GM10248 (cell line): ENCODE measurements at regions not wholly inside any gene's neighbourhood (a gene's known extent, or its start where the extent isn't known, plus 50 kb on each side); places are given as distances from the start of the nearest gene placed in this dataset.

Experiments used
- CTCF ChIA-PET: fragments of 300-600 bp; sonication (Branson Sonifier 250); formaldehyde crosslinking; extraction: SDS; loops from one replicate; lab custom pipeline; 2021; ENCODE audit warnings: antibody characterized with exemption; lab: Yijun Ruan, JAX
- POLR2A ChIA-PET: fragments of 350-650 bp; sonication (Branson Sonifier 250); formaldehyde crosslinking; extraction: SDS; loops from one replicate; lab custom pipeline; 2020; ENCODE audit warnings: antibody characterized with exemption; lab: Yijun Ruan, JAX
- DNase-seq: peaks from one replicate; pipeline ENCODE4 v3.0.0; 2012; ENCODE audit errors: extremely low spot score
- CTCF ChIP-seq: IDR thresholded peaks from 2 replicates; pipeline ENCODE4 v1.5.1; 2012; ENCODE audit warnings: mild to moderate bottlenecking, low read depth; ENCODE audit errors: extremely low read depth, missing control alignments, control extremely low read depth

GRCh38 chr6:144578385-144579350, 293.5 kb downstream of the UTRN start:
- ChIA-PET POLR2A (no interaction called here), CTCF (no interaction called here)
- DNase-seq = no peak
- no peak for TF ChIP-seq CTCF

DNA sequence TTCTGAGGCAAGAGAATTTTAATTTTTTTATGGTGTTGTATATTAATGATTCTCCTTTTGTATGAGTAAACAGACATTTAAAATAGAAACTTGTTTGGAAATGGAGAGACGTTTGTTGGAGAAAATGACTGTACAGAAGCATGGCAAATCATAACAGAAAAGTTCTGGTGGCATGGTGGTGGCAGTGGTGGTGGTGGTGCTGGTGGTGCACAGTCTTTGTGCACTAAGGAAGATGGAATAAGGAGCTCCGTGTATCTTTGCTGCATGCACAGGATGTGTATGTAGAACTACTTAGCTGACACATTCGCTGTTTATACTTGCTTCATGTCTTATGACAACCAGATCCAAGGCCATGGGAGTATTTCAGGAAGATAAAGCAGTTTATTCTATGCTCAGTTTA, 294.9 kb downstream of the UTRN start:
- ChIA-PET POLR2A (no interaction called here), CTCF (interaction anchor here (0.7 to 1.5 kb wide), 3 partner anchors 25 to 1059 kb away, joined by 3 read pairs; no protein-coding TSS in a partner anchor)
- no peak for TF ChIP-seq CTCF
- no peak for DNase-seq

GRCh38 chr6:144580771-144581170, 295.6 kb downstream of the UTRN start:
- ChIA-PET CTCF (interaction anchor here (0.7 to 1.5 kb wide), 5 partner anchors 26 to 1058 kb away, joined by 3 read pairs; no protein-coding TSS in a partner anchor), POLR2A (no interaction called here)
- no peak for DNase-seq
- TF ChIP-seq CTCF = no peak

- peak; percentile 69 for TF ChIP-seq CTCF
- ChIA-PET CTCF (interaction anchor here (0.6 to 2.9 kb wide), 12 partner anchors 13 to 1052 kb away, joined by 3 to 10 read pairs (median 3); no protein-coding TSS in a partner anchor), POLR2A (no interaction called here)
- DNase-seq = peak; percentile 14
These were observed 296.8 kb downstream of the UTRN start for GRCh38 chr6:144581812-144582537.

- POLR2A ChIA-PET = no interaction called here
- CTCF ChIA-PET = interaction anchor here (0.6 to 2.9 kb wide), 13 partner anchors 10 to 1051 kb away, joined by 3 to 10 read pairs (median 3); no protein-coding TSS in a partner anchor
- no peak for TF ChIP-seq CTCF
- peak; percentile 41 for DNase-seq
These were observed 297.9 kb downstream of the UTRN start for GRCh38 chr6:144582939-144583613.

DNA sequence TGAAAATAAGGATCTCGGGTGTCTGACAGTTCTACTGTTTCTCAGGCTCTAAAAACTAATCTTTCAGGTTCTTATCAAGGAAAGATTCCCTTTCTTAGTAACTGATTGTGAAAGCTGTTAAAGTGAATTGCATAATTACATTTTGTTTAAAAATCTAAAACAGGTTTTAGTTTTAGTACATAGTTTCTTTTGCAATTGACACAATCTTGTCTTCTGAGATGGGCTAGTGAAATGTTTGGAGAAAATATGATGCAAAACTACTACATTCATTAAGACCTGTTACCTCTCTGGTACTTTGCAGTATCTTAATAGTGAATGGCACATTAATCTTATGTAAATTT, 298.4 kb downstream of the UTRN start:
- ChIA-PET CTCF (interaction anchor here (0.6 to 2.9 kb wide), 8 partner anchors 10 to 1119 kb away, joined by 3 to 10 read pairs (median 4); no protein-coding TSS in a partner anchor), POLR2A (no interaction called here)
- no peak for DNase-seq
- no peak for TF ChIP-seq CTCF
